GM10266 (cell line): ENCODE measurements at regions not wholly inside any gene's neighbourhood (a gene's known extent, or its start where the extent isn't known, plus 50 kb on each side); places are given as distances from the start of the nearest gene placed in this dataset.

Experiments
- DNase-seq: peaks from one replicate; pipeline ENCODE4 v3.0.0; 2012; ENCODE audit errors: extremely low spot score
- CTCF ChIP-seq: IDR thresholded peaks from 2 replicates; pipeline ENCODE4 v1.5.1; 2012; ENCODE audit warnings: mild to moderate bottlenecking, low read depth; ENCODE audit not compliant: control insufficient read depth, insufficient read depth; ENCODE audit errors: missing control alignments

GRCh38 chr14:58697930-58698642 lies 60.3 kb downstream of the DACT1 start:
- TF ChIP-seq CTCF: no peak
- no peak for DNase-seq

GRCh38 chr14:58699681-58700205 lies 62.0 kb downstream of the DACT1 start:
- DNase-seq: no peak
- TF ChIP-seq CTCF: no peak

GRCh38 chr14:58701156-58701555 lies 63.4 kb downstream of the DACT1 start:
- TF ChIP-seq CTCF: no peak
- DNase-seq: no peak

- TF ChIP-seq CTCF: no peak
- no peak for DNase-seq
Observed at GRCh38 chr14:58701604-58702003, 63.8 kb downstream of the DACT1 start.

GRCh38 chr14:58702441-58703160 lies 64.8 kb downstream of the DACT1 start:
- DNase-seq: no peak
- no peak for TF ChIP-seq CTCF

GRCh38 chr14:58703161-58703506 lies 65.4 kb downstream of the DACT1 start:
- no peak for TF ChIP-seq CTCF
- DNase-seq: no peak

GRCh38 chr14:58705066-58705465 lies 67.3 kb downstream of the DACT1 start:
- no peak for TF ChIP-seq CTCF
- no peak for DNase-seq
